GM12878 (cell line): ENCODE measurements at regions not wholly inside any gene's neighbourhood (a gene's known extent, or its start where the extent isn't known, plus 50 kb on each side); places are given as distances from the start of the nearest gene placed in this dataset.

Experiments used
- ATF7 ChIP-seq: fragments of 450-650 bp; IDR thresholded peaks from 2 replicates; pipeline ENCODE4 v1.6.1; 2016; ENCODE audit warnings: low read depth, mild to moderate bottlenecking
- CTCF ChIP-seq, 3 experiments: IDR thresholded peaks in 2 of 3; conservative IDR thresholded peaks in 1 of 3; 2 replicates each; pipeline ENCODE4 v1.5.1; 2011; ENCODE audit warnings: low read depth in 3 of 3, low read length in 3 of 3, mild to moderate bottlenecking in 3 of 3, control low read depth in 2 of 3, moderate library complexity in 2 of 3, inconsistent platforms in 1 of 3, mixed read lengths in 1 of 3; ENCODE audit not compliant: control insufficient read depth in 2 of 3, insufficient read depth in 1 of 3; ENCODE audit errors: extremely low read depth in 1 of 3
- MTA3 ChIP-seq: IDR thresholded peaks from 2 replicates; pipeline ENCODE4 v1.6.1; 2012; ENCODE audit warnings: low read length, inconsistent platforms, borderline replicate concordance
- MYC ChIP-seq: IDR thresholded peaks from 2 replicates; pipeline ENCODE4 v1.6.1; 2011; ENCODE audit warnings: mild to moderate bottlenecking, low read length, moderate library complexity, inconsistent platforms; ENCODE audit not compliant: insufficient read depth, insufficient replicate concordance, insufficient read length, severe bottlenecking
- POLR2AphosphoS5 ChIP-seq: IDR thresholded peaks from 2 replicates; pipeline ENCODE4 v1.6.1; 2011; ENCODE audit warnings: mild to moderate bottlenecking, low read length, inconsistent platforms
- RCOR1 ChIP-seq: conservative IDR thresholded peaks from 2 replicates; pipeline ENCODE4 v1.6.1; 2012; ENCODE audit warnings: low read depth, low read length, improper control_type of control experiment
- ZBTB33 ChIP-seq: fragments of 450-650 bp; IDR thresholded peaks from 2 replicates; pipeline ENCODE4 v1.6.1; 2017; ENCODE audit warnings: mild to moderate bottlenecking

- TF ChIP-seq POLR2AphosphoS5, result no peak
- TF ChIP-seq MTA3, result no peak
- TF ChIP-seq RCOR1, result no peak
- TF ChIP-seq MYC, result no peak
- TF ChIP-seq ZBTB33, result no peak
- TF ChIP-seq CTCF (IDR thresholded peaks at IDR 0.05 in 2 of 3, conservative IDR thresholded peaks at IDR 0.05 in 1 of 3; ENCODE audit: control insufficient read depth in 2 of 3, extremely low read depth in 1 of 3, insufficient read depth in 1 of 3, low read depth in 3 of 3, low read length in 3 of 3), result no peak
- TF ChIP-seq ATF7, result no peak
Measured at GRCh38 chr11:134498326-134499139, 86.5 kb upstream of the B3GAT1 start.
